Sigmoid colon (tissue), 6 donors: ENCODE measurements at regions not wholly inside any gene's neighbourhood (a gene's known extent, or its start where the extent isn't known, plus 50 kb on each side); places are given as distances from the start of the nearest gene placed in this dataset.

Experiments
- DNase-seq: peaks from one replicate; pipeline ENCODE4 v3.0.0-alpha.2; 2019
- H3K27ac ChIP-seq, 4 donors: fragments of 200-600 bp; sonication (generic); one replicate each; pipeline ENCODE4 v1.5.1; 2016 to 2019; ENCODE audit warnings: mild to moderate bottlenecking in 1 of 4
- H3K27me3 ChIP-seq, 3 donors: fragments of 200-600 bp; sonication (generic); one replicate each; pipeline ENCODE4 v1.5.1; 2019; ENCODE audit warnings: mild to moderate bottlenecking in 1 of 3
- H3K36me3 ChIP-seq, 4 donors: fragments of 200-600 bp; sonication (generic); one replicate each; pipeline ENCODE4 v1.5.1; 2016 to 2019
- H3K4me1 ChIP-seq, 4 donors: fragments of 200-600 bp; sonication (generic); one replicate each; pipeline ENCODE4 v1.5.1; 2017 to 2019
- H3K4me3 ChIP-seq, 4 donors: fragments of 200-600 bp; sonication (generic); one replicate each; pipeline ENCODE4 v1.5.1; 2017 to 2019; ENCODE audit warnings: mild to moderate bottlenecking in 2 of 4, moderate library complexity in 1 of 4
- H3K9me3 ChIP-seq, 4 donors: fragments of 200-600 bp in 3 of 4; sonication (generic) in 3 of 4; one replicate each; pipeline versions ENCODE4 v1.5.1 to v1.6.1; 2013 to 2019
- EP300 ChIP-seq, 4 donors: sonication (generic); formaldehyde crosslinking; IDR thresholded peaks; one replicate each; pipeline ENCODE4 v1.6.1; 2017; ENCODE audit warnings: antibody characterized with exemption in 4 of 4
- POLR2A ChIP-seq, 2 donors: fragments of 450-650 bp; IDR thresholded peaks; one replicate each; pipeline ENCODE4 v1.6.1; 2016; ENCODE audit warnings: antibody characterized with exemption in 2 of 2, mild to moderate bottlenecking in 2 of 2, moderate library complexity in 2 of 2
- POLR2AphosphoS5 ChIP-seq, 4 donors: sonication (generic); formaldehyde crosslinking; IDR thresholded peaks; one replicate each; pipeline ENCODE4 v1.6.1; 2017; ENCODE audit warnings: antibody characterized with exemption in 4 of 4
- WGBS, 2 donors: extraction: QIAGEN DNeasy Blood & Tissue Kit; methylation state at CpG; one replicate each; pipeline ENCODE4 v1.1.7; 2013; 5-methylcytosine and 5-hydroxymethylcytosine counted together
- intact Hi-C: fragments of 100-400 bp; cut with DNase I; formaldehyde crosslinking; loops from one replicate; pipeline ENCODE4 v1.15.1; 2023
- TF ChIP-seq, protein P1 (sequence below), 4 experiments: fragments of 450-650 bp in 3 of 4; fragments of 200-600 bp in 1 of 4; IDR thresholded peaks; one replicate each; pipeline ENCODE4 v1.5.1; 2016 to 2019; ENCODE audit warnings: antibody characterized with exemption in 4 of 4, mild to moderate bottlenecking in 3 of 4, moderate library complexity in 2 of 4
- donor health status: healthy with polysubstance abuse.
- donor health status: healthy.

DNA sequence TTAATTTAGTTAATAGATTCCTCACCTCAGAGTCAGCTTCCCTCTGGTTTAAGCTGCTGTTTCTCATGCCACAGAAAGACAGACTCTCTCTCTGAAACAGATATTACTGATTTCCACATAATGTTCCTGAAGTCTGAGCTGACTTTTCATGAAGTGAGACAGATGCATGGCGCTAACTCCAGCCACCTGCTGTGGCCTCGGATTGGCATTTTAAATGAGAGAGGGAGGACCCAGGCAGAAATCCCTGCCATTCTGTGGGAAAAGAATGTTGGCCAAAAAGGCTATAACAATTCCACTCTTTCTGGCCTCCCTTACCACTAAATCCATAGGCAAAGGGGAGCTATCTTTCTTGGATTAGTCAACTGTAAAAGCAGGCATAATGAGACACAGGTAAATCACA is 354.1 kb upstream of the CDH4 start:
- intact Hi-C loops: no loop called here
- Histone ChIP-seq H3K9me3 (peaks cover 0 to 9% (median 3%) of the 10 kb centered on the region in 4 donors), H3K4me1 (no peaks in the 10 kb centered on the region), H3K27ac (no peak overlapping the region), H3K27me3 (peaks cover 0 to 4% (median 0%) of the 10 kb centered on the region in 3 donors), H3K4me3 (no peak overlapping the region), H3K36me3 (no peaks in the 10 kb centered on the region)
- TF ChIP-seq, protein P1, sequence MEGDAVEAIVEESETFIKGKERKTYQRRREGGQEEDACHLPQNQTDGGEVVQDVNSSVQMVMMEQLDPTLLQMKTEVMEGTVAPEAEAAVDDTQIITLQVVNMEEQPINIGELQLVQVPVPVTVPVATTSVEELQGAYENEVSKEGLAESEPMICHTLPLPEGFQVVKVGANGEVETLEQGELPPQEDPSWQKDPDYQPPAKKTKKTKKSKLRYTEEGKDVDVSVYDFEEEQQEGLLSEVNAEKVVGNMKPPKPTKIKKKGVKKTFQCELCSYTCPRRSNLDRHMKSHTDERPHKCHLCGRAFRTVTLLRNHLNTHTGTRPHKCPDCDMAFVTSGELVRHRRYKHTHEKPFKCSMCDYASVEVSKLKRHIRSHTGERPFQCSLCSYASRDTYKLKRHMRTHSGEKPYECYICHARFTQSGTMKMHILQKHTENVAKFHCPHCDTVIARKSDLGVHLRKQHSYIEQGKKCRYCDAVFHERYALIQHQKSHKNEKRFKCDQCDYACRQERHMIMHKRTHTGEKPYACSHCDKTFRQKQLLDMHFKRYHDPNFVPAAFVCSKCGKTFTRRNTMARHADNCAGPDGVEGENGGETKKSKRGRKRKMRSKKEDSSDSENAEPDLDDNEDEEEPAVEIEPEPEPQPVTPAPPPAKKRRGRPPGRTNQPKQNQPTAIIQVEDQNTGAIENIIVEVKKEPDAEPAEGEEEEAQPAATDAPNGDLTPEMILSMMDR (IDR thresholded peaks at IDR 0.05): no peak
- no peak for TF ChIP-seq POLR2AphosphoS5 (IDR thresholded peaks at IDR 0.05)
- TF ChIP-seq EP300 (IDR thresholded peaks at IDR 0.05): no peak
- no peak for TF ChIP-seq POLR2A (IDR thresholded peaks at IDR 0.05)
- no peak for DNase-seq
- WGBS, 2 donors: 59 to 66% methylated on average over 2 of the region's 2 CpGs

DNA sequence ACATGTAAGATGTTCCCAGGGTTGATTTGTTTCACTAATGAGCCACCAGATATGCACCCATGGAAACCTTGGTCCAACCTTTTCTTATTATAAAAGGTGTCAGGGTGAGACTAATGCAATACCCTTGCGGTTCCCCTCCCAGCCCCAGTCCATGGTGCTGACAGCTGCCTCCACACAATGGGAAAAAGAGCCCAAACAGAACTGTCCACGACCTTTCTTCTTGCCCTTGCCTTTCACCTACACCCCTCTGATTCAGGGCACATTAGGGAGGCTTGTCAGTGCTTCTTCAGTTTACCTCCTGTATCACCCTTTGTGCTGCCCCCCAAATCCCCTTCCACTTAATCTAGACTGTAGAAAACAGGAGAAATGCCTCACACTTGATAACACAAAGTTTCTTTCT is 352.7 kb upstream of the CDH4 start:
- 41 to 63% methylated on average over 2 of the region's 2 CpGs for WGBS, 2 donors
- no peak for DNase-seq
- Histone ChIP-seq H3K27me3 (peaks cover 0 to 12% (median 0%) of the 10 kb centered on the region in 3 donors), H3K9me3 (peaks cover 0 to 9% (median 3%) of the 10 kb centered on the region in 4 donors), H3K36me3 (no peaks in the 10 kb centered on the region), H3K27ac (no peak overlapping the region), H3K4me1 (no peaks in the 10 kb centered on the region), H3K4me3 (no peak overlapping the region)
- intact Hi-C loops: no loop called here
- TF ChIP-seq POLR2A (IDR thresholded peaks at IDR 0.05): no peak
- no peak for TF ChIP-seq EP300 (IDR thresholded peaks at IDR 0.05)

DNA sequence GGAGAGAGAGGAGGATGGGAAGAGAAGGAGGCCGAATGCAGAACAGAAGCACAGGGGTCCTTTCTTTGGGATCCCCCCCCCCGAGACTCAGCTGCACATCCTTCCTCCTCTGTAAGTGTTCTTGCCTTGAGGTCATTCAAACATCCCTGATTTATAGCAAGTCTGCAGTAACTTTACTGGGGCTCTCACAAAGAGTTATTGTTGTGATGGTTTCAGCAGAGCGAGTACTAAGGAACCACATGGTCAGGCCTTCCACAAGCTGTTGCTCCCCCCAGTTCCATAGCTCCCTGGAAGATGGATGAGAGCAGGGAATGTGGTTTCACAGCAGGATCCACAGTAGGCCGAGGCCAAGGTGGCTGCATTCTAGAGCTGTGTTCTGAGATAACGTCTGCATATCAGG is 351.4 kb upstream of the CDH4 start:
- no peak overlapping the region for H3K4me3 ChIP-seq
- 27 to 34% methylated on average over 5 of the region's 5 CpGs for WGBS, 2 donors
- intact Hi-C loops: no loop called here

GRCh38 chr20:60901831-60902230 is 350.2 kb upstream of the CDH4 start:
- no peak for TF ChIP-seq POLR2AphosphoS5 (IDR thresholded peaks at IDR 0.05)
- TF ChIP-seq, protein P1 (IDR thresholded peaks at IDR 0.05): no peak
- no peak for TF ChIP-seq EP300 (IDR thresholded peaks at IDR 0.05)
- TF ChIP-seq POLR2A (IDR thresholded peaks at IDR 0.05): no peak
- no peak for DNase-seq
- no peak overlapping the region for H3K4me3 ChIP-seq

More for the DNA sequence above, 351.4 kb upstream of the CDH4 start:
- no peak for TF ChIP-seq EP300 (IDR thresholded peaks at IDR 0.05)
- TF ChIP-seq, protein P1 (IDR thresholded peaks at IDR 0.05): no peak
- TF ChIP-seq POLR2A (IDR thresholded peaks at IDR 0.05): no peak
- no peak for TF ChIP-seq POLR2AphosphoS5 (IDR thresholded peaks at IDR 0.05)
- Histone ChIP-seq H3K9me3 (peaks cover 0 to 9% (median 3%) of the 10 kb centered on the region in 4 donors), H3K36me3 (no peaks in the 10 kb centered on the region), H3K27me3 (peaks cover 0 to 12% (median 0%) of the 10 kb centered on the region in 3 donors), H3K27ac (no peak overlapping the region), H3K4me1 (no peaks in the 10 kb centered on the region)
- DNase-seq: no peak

GRCh38 chr20:60903325-60903971 is 348.6 kb upstream of the CDH4 start:
- no peak for DNase-seq
- H3K36me3 ChIP-seq: no peaks in the 10 kb centered on the region
- intact Hi-C loops: no loop called here
- 46 to 73% methylated on average over 13 of the region's 13 CpGs for WGBS, 2 donors
- no peaks in the 10 kb centered on the region for H3K4me1 ChIP-seq
- peaks cover 0 to 12% (median 0%) of the 10 kb centered on the region in 3 donors for H3K27me3 ChIP-seq
- no peak overlapping the region for H3K27ac ChIP-seq
- peaks cover 0 to 9% (median 3%) of the 10 kb centered on the region in 4 donors for H3K9me3 ChIP-seq
- TF ChIP-seq, protein P1 (IDR thresholded peaks at IDR 0.05): no peak
- H3K4me3 ChIP-seq: no peak overlapping the region

More at GRCh38 chr20:60901831-60902230, 350.2 kb upstream of the CDH4 start:
- no peak overlapping the region for H3K27ac ChIP-seq
- H3K4me1 ChIP-seq: no peaks in the 10 kb centered on the region
- WGBS, 2 donors: 95 to 96% methylated on average over 1 of the region's 1 CpG
- H3K27me3 ChIP-seq: peaks cover 0 to 12% (median 0%) of the 10 kb centered on the region in 3 donors
- H3K9me3 ChIP-seq: peaks cover 0 to 9% (median 3%) of the 10 kb centered on the region in 4 donors
- no peaks in the 10 kb centered on the region for H3K36me3 ChIP-seq
- intact Hi-C loops: no loop called here
